Left lung (tissue), 4 donors: ENCODE measurements at regions not wholly inside any gene's neighbourhood (a gene's known extent, or its start where the extent isn't known, plus 50 kb on each side); places are given as distances from the start of the nearest gene placed in this dataset.

Experiments used
- ATAC-seq: fragments of 200-7000 bp; cut with Tn5 transposase; one replicate; pipeline ENCODE4 v1.9.1; 2020; ENCODE audit warnings: moderate library complexity
- DNase-seq, 4 donors: peaks; one replicate each; pipeline ENCODE4 v3.0.0-alpha.2; 2013 to 2020
- H3K27ac ChIP-seq, 2 donors: fragments of 200-600 bp; sonication (generic) in 1 of 2; one replicate each; pipeline versions ENCODE4 v1.5.0 to v1.8.0; 2020 to 2021
- H3K27me3 ChIP-seq, 2 donors: fragments of 200-600 bp; sonication (generic) in 1 of 2; one replicate each; pipeline versions ENCODE4 v1.5.0 to v1.8.0; 2020 to 2021
- H3K36me3 ChIP-seq, 2 donors: fragments of 200-600 bp; sonication (generic) in 1 of 2; one replicate each; pipeline versions ENCODE4 v1.5.0 to v1.8.0; 2020 to 2021
- H3K4me1 ChIP-seq, 2 donors: fragments of 200-600 bp; one replicate each; pipeline ENCODE4 v1.8.0; 2021
- H3K4me3 ChIP-seq, 2 donors: fragments of 200-600 bp; sonication (generic) in 1 of 2; one replicate each; pipeline versions ENCODE4 v1.5.0 to v1.8.0; 2020 to 2021; ENCODE audit warnings: mild to moderate bottlenecking in 1 of 2
- H3K9me3 ChIP-seq, 2 donors: fragments of 200-600 bp; sonication (generic) in 1 of 2; one replicate each; pipeline versions ENCODE4 v1.5.0 to v1.8.0; 2020 to 2021
- intact Hi-C, 2 donors: fragments of 100-400 bp; cut with DNase I; formaldehyde crosslinking; loops; one replicate each; pipeline versions ENCODE4 v1.11.2 to v1.14.2; 2022
- TF ChIP-seq, protein P1 (sequence below), 2 donors: fragments of 200-600 bp; sonication (generic) in 1 of 2; IDR thresholded peaks; one replicate each; pipeline versions ENCODE4 v1.5.0 to v1.8.0; 2021; ENCODE audit warnings: antibody characterized with exemption in 2 of 2
- donor health status: DM: no; HTN: yes; CAD: no.
- donor health status: DM: no; HTN: no; CAD: no.

DNA sequence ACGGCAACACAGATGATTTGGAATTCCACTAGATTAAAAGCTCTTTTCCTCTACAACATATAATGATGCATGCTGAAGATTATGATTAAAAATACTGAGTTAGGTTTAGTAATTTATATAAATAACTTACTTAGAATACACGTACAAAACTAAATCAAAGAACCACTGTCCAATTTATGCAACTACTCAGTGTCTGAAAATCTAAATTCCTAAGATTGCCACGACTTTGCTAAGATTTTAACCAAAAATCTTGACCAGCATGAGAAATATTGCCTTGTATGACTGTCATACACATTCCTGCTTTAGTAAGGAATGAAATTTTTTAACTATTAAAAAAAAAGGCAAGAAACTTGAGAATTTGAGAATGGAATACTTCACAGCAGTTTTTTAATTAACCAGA is 292.4 kb downstream of the ZNF608 start:
- H3K4me1 ChIP-seq = peaks cover 0 to 3% of the 10 kb centered on the region in 2 donors
- TF ChIP-seq, protein P1, sequence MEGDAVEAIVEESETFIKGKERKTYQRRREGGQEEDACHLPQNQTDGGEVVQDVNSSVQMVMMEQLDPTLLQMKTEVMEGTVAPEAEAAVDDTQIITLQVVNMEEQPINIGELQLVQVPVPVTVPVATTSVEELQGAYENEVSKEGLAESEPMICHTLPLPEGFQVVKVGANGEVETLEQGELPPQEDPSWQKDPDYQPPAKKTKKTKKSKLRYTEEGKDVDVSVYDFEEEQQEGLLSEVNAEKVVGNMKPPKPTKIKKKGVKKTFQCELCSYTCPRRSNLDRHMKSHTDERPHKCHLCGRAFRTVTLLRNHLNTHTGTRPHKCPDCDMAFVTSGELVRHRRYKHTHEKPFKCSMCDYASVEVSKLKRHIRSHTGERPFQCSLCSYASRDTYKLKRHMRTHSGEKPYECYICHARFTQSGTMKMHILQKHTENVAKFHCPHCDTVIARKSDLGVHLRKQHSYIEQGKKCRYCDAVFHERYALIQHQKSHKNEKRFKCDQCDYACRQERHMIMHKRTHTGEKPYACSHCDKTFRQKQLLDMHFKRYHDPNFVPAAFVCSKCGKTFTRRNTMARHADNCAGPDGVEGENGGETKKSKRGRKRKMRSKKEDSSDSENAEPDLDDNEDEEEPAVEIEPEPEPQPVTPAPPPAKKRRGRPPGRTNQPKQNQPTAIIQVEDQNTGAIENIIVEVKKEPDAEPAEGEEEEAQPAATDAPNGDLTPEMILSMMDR (IDR thresholded peaks at IDR 0.05) = no peak
- no peaks in the 10 kb centered on the region for H3K9me3 ChIP-seq
- no peaks in the 10 kb centered on the region for H3K27me3 ChIP-seq
- no peaks in the 10 kb centered on the region for H3K36me3 ChIP-seq
- ATAC-seq (no peak), DNase-seq (no peak)
- intact Hi-C loops = no loop called here
- no peak overlapping the region for H3K4me3 ChIP-seq
- H3K27ac ChIP-seq = no peak overlapping the region

DNA sequence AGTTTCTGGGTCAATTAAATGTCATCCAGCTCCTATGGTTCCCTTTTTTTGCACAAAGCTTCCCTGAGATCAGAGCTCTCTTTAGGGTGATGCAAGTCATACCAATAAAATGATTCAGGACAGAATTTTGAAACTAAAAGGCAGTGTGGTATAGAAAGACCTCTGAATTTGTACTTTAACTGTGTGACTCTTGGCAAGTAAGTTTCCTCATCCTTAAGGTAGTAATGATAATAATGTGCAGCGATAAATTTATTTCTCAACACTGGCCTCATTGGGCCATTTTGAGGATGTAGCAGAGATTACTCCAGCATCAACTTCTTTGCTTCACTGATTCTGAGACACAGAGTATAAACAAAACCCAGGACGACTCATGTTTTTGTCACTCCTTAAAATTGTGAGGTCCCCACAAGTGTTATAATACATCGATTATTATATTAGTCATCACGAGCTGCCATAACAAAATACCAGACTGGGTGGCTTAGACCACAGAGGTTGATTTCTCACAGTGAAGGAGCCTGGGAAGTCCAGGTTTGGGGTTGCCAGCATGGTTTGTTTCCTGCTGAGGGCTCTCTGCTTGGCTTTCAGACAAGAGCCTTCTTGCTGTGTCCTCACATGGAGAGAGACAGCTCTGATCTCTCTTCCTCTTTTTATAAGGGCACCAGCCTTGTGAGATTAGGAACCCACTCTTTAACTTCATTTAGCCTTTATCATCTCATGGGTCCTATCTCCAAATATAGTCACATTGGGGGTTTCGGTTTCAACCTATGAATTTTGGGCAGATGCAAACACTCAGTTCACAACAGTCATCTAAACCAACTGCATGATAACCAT is 293.0 kb downstream of the ZNF608 start:
- intact Hi-C loops = no loop called here
- H3K36me3 ChIP-seq = no peaks in the 10 kb centered on the region
- no peak overlapping the region for H3K4me3 ChIP-seq
- DNase-seq (no peak), ATAC-seq (no peak)
- H3K27me3 ChIP-seq = no peaks in the 10 kb centered on the region
- TF ChIP-seq, protein P1 (IDR thresholded peaks at IDR 0.05) = no peak
- peaks cover 0 to 3% of the 10 kb centered on the region in 2 donors for H3K4me1 ChIP-seq
- no peak overlapping the region for H3K27ac ChIP-seq
- no peaks in the 10 kb centered on the region for H3K9me3 ChIP-seq

DNA sequence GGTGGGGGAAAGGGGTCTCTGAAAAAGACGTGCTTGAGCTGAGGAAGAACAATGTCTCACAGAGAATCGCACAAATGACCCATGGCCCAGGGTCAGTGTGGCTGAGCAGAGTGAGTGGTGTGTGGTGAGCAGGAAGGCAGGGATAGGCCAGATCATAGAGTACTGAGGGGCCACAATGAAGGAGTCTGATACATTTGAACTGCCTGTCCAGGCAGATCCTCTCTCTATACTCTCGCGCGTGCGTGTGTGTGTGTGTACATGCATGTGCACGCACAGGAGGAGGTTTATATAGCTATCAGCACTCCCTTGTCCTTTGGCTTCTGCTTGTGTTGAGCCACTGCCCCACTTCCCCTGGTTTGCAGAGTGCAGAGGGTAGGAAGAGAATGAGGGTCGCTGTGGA is 294.0 kb downstream of the ZNF608 start:
- TF ChIP-seq, protein P1 (IDR thresholded peaks at IDR 0.05) = no peak
- H3K27me3 ChIP-seq = no peaks in the 10 kb centered on the region
- ATAC-seq = no peak

DNA sequence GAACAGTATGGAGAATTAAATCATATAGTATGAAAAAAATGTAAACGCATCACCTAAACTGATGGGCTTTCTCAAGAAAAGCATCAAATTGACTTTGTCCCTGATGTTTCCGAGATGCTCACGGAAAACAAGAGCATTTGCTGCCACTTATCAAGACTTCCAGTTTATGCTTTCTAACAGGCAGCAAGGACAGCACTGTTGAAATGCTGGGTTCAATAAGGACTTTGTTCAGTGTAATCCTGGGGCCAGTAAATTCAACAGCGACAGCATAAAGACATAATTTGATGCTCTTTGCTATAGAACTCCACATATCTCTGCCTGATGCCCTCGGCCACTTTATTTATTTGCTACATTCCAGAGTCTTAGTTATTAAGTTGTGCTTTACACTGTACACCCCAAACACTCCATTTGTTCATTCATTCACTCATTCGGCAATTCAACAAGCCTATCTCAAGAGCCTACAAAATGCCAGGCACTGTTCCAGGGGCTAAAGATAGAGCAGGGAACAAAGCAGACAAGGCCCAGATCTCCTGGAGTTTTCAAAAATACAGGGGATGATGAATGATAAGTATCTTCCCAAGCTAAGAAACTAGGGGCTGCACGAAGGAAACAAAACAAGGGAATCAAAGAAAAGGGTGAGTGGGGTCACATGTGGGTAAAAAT is 294.6 kb downstream of the ZNF608 start:
- Histone ChIP-seq H3K4me3 (no peak overlapping the region), H3K27ac (no peak overlapping the region), H3K9me3 (no peaks in the 10 kb centered on the region), H3K4me1 (peaks cover 0 to 3% of the 10 kb centered on the region in 2 donors), H3K36me3 (no peaks in the 10 kb centered on the region), H3K27me3 (no peaks in the 10 kb centered on the region)
- no peak for DNase-seq
- ATAC-seq = no peak
- TF ChIP-seq, protein P1 (IDR thresholded peaks at IDR 0.05) = no peak
- intact Hi-C loops = no loop called here

More for the DNA sequence above, 294.0 kb downstream of the ZNF608 start:
- no peak for DNase-seq
- Histone ChIP-seq H3K4me1 (peaks cover 0 to 3% of the 10 kb centered on the region in 2 donors), H3K27ac (no peak overlapping the region), H3K36me3 (no peaks in the 10 kb centered on the region), H3K4me3 (no peak overlapping the region), H3K9me3 (no peaks in the 10 kb centered on the region)
- intact Hi-C loops = no loop called here

DNA sequence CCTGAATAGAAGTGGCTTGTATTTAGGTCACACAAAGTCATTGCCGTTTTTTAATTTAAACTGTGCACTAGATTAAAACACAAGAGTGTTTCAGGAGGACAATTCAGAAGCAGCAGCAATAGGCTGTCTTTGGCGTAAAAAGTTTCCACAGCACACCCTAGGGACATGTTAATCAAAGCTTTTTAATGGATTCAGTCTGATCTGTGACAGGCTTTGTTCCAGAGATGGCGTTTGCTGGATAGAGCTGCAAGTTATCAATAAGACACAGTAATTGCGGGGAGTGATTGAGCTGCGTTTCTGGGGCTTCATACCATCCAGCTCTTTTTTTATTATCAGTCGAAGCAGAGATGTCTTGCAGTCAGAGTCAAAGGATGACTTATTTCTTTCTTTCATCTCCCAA is 300.3 kb downstream of the ZNF608 start:
- TF ChIP-seq, protein P1 (IDR thresholded peaks at IDR 0.05) = no peak
- Histone ChIP-seq H3K36me3 (no peaks in the 10 kb centered on the region), H3K4me1 (no peaks in the 10 kb centered on the region), H3K27me3 (no peaks in the 10 kb centered on the region), H3K27ac (no peak overlapping the region), H3K9me3 (no peaks in the 10 kb centered on the region), H3K4me3 (no peak overlapping the region)
- DNase-seq (no peak), ATAC-seq (no peak)
- intact Hi-C loops = no loop called here
